ENCODE measurements at regions not wholly inside any gene's neighbourhood (a gene's known extent, or its start where the extent isn't known, plus 50 kb on each side); places are given as distances from the start of the nearest gene placed in this dataset.
A peak's percentile ranks its signal among the peaks of the same experiment; 100 is the strongest.

DNA sequence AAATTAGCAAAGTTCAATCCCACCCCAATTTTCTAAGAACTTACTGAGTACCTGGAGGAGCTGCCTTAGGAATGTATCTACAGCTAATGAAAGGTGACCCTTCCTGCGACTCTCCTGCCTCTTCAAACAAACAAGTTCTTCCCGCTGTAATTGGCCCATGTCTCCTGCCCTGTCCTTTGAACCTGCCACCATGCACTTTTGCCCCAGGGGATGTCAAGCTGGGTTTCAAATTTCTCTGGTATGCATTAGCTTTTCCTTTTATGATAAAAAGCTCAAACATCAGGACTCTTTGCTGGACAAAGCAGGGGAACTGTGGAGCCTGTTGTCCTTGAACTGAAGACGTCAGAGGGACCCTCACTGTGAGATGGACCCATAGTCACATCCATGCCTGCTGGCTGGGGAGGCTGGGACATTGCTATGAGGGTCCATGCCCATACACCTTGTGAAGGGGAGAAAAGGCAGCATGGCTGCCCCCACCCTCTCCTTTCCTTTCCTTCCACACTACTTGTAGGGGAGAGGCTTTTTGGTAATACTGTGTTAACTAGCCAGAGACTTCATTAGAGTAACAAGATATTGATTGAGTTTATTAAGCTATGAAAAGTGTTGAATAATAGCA is 210.7 kb upstream of the COPS8 start (continued):
- TF ChIP-seq, protein P1, sequence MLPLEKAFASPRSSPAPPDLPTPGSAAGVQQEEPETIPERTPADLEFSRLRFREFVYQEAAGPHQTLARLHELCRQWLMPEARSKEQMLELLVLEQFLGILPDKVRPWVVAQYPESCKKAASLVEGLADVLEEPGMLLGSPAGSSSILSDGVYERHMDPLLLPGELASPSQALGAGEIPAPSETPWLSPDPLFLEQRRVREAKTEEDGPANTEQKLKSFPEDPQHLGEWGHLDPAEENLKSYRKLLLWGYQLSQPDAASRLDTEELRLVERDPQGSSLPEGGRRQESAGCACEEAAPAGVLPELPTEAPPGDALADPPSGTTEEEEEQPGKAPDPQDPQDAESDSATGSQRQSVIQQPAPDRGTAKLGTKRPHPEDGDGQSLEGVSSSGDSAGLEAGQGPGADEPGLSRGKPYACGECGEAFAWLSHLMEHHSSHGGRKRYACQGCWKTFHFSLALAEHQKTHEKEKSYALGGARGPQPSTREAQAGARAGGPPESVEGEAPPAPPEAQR (CRISPR knock-in tag; IDR thresholded peaks at IDR 0.05) = no peak
- no peak for TF ChIP-seq TCF7 (CRISPR knock-in tag; IDR thresholded peaks at IDR 0.05; ENCODE audit: low read depth)
- no peak for TF ChIP-seq ELF4 (CRISPR knock-in tag; IDR thresholded peaks at IDR 0.05; ENCODE audit: low read depth)
- TF ChIP-seq HMGA2 (CRISPR knock-in tag; IDR thresholded peaks at IDR 0.05) = no peak
- TF ChIP-seq ATF1 (CRISPR knock-in tag; IDR thresholded peaks at IDR 0.05) = no peak
- TF ChIP-seq, protein P2, sequence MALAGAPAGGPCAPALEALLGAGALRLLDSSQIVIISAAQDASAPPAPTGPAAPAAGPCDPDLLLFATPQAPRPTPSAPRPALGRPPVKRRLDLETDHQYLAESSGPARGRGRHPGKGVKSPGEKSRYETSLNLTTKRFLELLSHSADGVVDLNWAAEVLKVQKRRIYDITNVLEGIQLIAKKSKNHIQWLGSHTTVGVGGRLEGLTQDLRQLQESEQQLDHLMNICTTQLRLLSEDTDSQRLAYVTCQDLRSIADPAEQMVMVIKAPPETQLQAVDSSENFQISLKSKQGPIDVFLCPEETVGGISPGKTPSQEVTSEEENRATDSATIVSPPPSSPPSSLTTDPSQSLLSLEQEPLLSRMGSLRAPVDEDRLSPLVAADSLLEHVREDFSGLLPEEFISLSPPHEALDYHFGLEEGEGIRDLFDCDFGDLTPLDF (CRISPR knock-in tag; IDR thresholded peaks at IDR 0.05) = no peak
- TF ChIP-seq, protein P3, sequence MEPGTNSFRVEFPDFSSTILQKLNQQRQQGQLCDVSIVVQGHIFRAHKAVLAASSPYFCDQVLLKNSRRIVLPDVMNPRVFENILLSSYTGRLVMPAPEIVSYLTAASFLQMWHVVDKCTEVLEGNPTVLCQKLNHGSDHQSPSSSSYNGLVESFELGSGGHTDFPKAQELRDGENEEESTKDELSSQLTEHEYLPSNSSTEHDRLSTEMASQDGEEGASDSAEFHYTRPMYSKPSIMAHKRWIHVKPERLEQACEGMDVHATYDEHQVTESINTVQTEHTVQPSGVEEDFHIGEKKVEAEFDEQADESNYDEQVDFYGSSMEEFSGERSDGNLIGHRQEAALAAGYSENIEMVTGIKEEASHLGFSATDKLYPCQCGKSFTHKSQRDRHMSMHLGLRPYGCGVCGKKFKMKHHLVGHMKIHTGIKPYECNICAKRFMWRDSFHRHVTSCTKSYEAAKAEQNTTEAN (CRISPR knock-in tag; IDR thresholded peaks at IDR 0.05) = no peak

DNA sequence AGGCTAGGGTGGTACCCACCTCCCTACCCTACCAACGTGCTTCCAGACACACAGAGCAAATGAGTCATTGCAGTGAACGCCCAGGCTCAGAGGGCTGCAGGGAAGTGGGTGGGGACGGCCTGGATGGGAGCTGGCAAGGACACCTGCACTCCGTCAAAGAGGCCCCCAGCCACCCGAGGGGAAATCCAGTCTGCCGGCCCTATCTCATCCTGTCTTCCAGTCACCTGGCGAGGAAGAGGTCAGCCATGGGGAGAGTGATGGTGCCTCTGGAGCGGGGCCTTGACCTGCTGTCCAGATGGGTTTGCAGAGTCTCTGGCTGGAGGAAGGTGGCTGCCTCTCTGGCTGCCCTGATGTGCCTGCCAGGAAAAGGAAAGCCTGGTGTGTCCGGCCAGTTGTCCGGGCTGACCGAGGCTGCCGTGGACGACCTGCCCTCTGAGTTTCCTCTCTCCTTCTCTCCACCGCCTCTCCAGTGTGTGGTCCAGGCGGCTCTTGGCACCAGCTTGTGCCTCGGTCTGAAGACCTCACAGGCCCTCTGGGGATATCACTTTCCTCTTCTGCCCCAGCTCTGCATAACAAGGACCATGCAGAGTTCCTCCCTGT is 209.7 kb upstream of the COPS8 start:
- Mint-ChIP-seq H3K36me3 (no peaks in the 10 kb centered on the region), H3K4me1 (peaks cover 12% of the 10 kb centered on the region), H3K9me3 (peaks cover 2% of the 10 kb centered on the region), H3K27ac (no peak overlapping the region), H3K4me3 (no peak overlapping the region), H3K27me3 (ENCODE audit: low read depth) (peaks cover 8% of the 10 kb centered on the region)
- DNase-seq (ENCODE audit: low spot score) = no peak
- TF ChIP-seq NFE2L1 (CRISPR knock-in tag; IDR thresholded peaks at IDR 0.05) (no peak), NR2C2 (CRISPR knock-in tag; IDR thresholded peaks at IDR 0.05) (no peak)
- TF ChIP-seq, protein P4, sequence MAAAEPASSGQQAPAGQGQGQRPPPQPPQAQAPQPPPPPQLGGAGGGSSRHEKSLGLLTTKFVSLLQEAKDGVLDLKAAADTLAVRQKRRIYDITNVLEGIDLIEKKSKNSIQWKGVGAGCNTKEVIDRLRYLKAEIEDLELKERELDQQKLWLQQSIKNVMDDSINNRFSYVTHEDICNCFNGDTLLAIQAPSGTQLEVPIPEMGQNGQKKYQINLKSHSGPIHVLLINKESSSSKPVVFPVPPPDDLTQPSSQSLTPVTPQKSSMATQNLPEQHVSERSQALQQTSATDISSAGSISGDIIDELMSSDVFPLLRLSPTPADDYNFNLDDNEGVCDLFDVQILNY (CRISPR knock-in tag; IDR thresholded peaks at IDR 0.05) = no peak
- TF ChIP-seq, protein P5, sequence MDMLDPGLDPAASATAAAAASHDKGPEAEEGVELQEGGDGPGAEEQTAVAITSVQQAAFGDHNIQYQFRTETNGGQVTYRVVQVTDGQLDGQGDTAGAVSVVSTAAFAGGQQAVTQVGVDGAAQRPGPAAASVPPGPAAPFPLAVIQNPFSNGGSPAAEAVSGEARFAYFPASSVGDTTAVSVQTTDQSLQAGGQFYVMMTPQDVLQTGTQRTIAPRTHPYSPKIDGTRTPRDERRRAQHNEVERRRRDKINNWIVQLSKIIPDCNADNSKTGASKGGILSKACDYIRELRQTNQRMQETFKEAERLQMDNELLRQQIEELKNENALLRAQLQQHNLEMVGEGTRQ (CRISPR knock-in tag; IDR thresholded peaks at IDR 0.05) = no peak
- ChIA-PET POLR2A (no interaction called here), CTCF (interaction anchor here (0.5 kb wide), 1 partner anchor 225 kb away, joined by 3 read pairs; no protein-coding TSS in a partner anchor)
- peak; percentile 18; the same call in 1 of the 2 replicates for ATAC-seq

DNA sequence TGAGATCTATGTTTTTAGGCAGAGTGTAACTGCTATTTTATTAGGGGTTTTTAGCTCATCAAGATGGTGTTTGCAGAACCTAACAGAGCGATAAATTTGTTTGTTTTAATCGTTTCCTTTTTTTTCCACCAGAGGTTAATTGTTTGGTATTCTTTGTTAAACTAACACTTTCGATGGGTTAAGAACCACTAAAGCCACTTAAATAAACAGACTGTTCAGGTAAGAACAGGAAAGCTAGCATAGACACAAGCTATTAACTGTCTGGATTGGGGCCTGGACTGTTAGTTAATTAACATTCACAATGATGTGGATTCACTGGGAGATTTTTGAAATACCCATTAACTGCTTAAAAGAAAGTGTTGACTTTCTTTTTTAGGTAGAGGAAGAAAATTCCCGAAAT is 209.0 kb upstream of the COPS8 start:
- Mint-ChIP-seq H3K27me3 (ENCODE audit: low read depth) (peaks cover 8% of the 10 kb centered on the region), H3K36me3 (no peaks in the 10 kb centered on the region), H3K4me3 (no peak overlapping the region), H3K27ac (no peak overlapping the region), H3K9me3 (peaks cover 4% of the 10 kb centered on the region), H3K4me1 (peaks cover 12% of the 10 kb centered on the region)
- CTCF ChIA-PET = interaction anchor here (0.5 kb wide), 1 partner anchor 226 kb away, joined by 3 read pairs; no protein-coding TSS in a partner anchor
- POLR2A ChIA-PET = no interaction called here
- DNase-seq (ENCODE audit: low spot score) (no peak), ATAC-seq (no peak)
- TF ChIP-seq, protein P6, sequence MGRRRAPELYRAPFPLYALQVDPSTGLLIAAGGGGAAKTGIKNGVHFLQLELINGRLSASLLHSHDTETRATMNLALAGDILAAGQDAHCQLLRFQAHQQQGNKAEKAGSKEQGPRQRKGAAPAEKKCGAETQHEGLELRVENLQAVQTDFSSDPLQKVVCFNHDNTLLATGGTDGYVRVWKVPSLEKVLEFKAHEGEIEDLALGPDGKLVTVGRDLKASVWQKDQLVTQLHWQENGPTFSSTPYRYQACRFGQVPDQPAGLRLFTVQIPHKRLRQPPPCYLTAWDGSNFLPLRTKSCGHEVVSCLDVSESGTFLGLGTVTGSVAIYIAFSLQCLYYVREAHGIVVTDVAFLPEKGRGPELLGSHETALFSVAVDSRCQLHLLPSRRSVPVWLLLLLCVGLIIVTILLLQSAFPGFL (CRISPR knock-in tag; IDR thresholded peaks at IDR 0.05; ENCODE audit: borderline replicate concordance) = no peak

DNA sequence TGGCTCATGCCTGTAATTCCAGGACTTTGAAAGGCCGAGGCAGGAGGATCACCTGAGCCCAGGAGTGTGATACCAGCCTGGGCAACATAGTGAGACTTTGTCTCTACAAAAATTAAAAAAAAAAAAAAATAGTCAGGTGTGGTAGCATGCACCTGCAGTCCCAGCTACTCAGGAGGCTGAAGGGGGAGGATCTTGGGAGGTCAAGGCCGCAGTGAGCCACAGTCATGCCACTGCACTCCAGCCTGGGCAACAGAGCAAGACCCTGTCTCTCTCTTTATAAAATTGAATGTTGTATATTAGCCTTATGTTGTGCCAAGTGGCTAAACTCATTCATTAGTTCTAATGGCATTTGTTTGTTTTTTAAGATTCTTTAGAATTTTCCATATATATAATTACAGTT is 207.7 kb upstream of the COPS8 start:
- DNase-seq (ENCODE audit: low spot score) (no peak), ATAC-seq (no peak)
- Mint-ChIP-seq H3K27ac (no peak overlapping the region), H3K4me3 (no peak overlapping the region), H3K9me3 (peaks cover 16% of the 10 kb centered on the region), H3K4me1 (peaks cover 12% of the 10 kb centered on the region), H3K27me3 (ENCODE audit: low read depth) (peaks cover 8% of the 10 kb centered on the region), H3K36me3 (peaks cover 6% of the 10 kb centered on the region; the same call in 1 of the 2 replicates)
- CTCF ChIA-PET = no interaction called here
- POLR2A ChIA-PET = no interaction called here
- TF ChIP-seq, protein P7, sequence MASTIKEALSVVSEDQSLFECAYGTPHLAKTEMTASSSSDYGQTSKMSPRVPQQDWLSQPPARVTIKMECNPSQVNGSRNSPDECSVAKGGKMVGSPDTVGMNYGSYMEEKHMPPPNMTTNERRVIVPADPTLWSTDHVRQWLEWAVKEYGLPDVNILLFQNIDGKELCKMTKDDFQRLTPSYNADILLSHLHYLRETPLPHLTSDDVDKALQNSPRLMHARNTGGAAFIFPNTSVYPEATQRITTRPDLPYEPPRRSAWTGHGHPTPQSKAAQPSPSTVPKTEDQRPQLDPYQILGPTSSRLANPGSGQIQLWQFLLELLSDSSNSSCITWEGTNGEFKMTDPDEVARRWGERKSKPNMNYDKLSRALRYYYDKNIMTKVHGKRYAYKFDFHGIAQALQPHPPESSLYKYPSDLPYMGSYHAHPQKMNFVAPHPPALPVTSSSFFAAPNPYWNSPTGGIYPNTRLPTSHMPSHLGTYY (CRISPR knock-in tag; IDR thresholded peaks at IDR 0.05) = no peak
- peak; percentile 61; the same call in 1 of the 2 replicates for TF ChIP-seq ZNF121 (CRISPR knock-in tag; IDR thresholded peaks at IDR 0.05)
